ENCODE measurements at regions not wholly inside any gene's neighbourhood (a gene's known extent, or its start where the extent isn't known, plus 50 kb on each side); places are given as distances from the start of the nearest gene placed in this dataset.
"Not testable (repeated sequence)": the region's sequence is repeated elsewhere in the genome, so short reads cannot be mapped to it uniquely, and the experiment has no call there.

- DNase-seq: no peak
Observed at GRCh38 chr2:17191223-17191622, 327.0 kb downstream of the RAD51AP2 start.

- DNase-seq: no peak
Observed at GRCh38 chr2:17190527-17190926, 327.7 kb downstream of the RAD51AP2 start.

DNA sequence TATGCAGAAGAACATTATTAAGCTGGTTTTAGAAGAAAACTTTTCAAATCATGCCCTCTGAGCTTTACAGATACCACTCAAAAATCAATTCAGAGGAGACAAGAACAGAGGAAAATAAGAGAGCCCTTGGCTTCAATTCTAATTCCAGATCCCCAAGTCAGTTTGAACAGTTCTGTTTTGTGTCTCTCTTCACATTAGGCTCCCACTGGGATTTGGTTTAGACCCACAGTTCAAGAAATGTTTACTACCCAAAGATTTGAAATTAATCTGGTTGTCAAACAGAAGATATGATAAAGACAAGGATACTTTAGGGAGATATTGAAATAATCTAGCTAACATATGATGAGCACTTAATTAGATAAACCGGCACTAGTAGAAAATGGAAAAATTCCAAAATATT is 329.5 kb downstream of the RAD51AP2 start:
- no peak for DNase-seq

- DNase-seq: no peak
Observed at GRCh38 chr2:17184512-17184911, 333.7 kb downstream of the RAD51AP2 start.

GRCh38 chr2:17182399-17182798 is 335.8 kb downstream of the RAD51AP2 start:
- no peak for DNase-seq

GRCh38 chr2:17181051-17181752 is 337.0 kb downstream of the RAD51AP2 start:
- no peak for DNase-seq

DNA sequence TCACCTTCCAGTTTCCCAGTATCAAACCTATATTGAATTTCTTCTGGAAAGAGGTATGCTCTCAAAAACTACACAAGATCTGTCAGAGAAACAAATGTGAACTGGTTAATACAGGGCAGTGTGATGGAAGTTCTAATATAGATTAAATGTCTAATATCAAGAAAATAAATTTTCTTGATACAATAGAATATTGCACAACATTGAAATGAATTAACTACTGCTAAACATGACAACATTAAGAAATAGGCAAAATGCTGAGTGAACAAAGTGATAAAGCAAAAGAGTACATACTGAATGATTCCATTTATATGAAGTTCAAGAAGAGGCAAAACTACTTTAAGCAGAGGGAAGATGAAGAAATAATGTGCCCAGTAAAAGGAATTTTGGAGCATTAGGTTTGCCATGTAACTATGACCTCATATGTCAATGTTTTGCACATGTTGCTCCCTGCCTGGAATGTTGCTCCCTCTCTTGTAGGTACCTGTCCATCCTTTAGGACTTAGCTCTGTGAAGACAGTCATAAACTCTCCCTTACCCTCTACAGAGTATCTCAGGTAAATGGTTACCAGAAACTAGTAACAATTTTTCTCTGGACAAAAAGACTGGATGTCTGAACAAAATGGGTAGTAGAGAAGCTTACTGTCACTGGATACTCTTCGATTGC is 339.0 kb downstream of the RAD51AP2 start:
- no peak for DNase-seq

DNA sequence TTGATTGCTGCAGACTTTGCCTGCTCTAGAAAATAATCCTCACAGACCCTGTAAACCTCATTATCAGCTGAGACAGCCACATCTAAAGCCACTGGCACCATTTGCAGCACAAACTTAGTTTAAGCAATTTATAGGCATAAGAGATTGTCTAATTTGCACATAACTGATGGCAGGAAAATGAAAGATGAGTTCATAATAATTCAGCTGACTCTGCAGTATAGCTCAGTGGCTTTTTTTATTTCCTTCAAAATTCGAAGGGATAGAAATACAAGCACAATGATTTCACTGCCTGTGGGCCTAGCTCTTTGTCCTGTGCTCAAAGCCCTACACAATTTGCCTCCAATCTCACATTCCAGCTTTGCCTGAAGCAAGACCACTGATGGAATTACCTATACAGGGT is 341.2 kb downstream of the RAD51AP2 start:
- DNase-seq: no peak

DNA sequence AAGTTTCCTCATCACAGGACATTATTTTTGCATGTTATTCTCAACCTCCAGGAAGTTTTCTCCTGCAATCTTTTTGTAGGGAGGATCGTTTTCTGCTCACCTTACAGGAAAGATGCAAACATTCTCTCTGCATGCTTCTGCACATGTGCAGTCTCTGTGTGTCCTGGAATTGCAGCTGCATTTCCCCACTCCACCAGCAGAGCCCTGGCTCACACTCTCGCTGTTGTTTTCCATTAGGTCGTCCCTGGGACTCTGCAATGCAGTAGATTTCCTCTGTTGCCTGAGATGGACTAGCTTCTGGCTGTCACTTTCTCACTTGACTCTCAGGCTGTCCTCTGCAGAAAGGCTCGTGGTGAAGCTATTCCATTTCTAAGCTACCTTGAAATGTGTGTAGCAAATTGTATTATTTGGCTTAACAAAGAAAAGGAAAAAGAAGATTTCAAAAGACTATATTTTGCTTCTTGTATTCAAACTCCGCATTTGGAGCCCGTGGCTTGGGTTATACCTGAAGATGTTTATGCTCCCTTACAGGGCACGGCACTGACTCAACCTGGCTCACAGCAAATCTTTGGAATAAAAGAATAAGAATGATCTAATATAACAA is 346.7 kb downstream of the RAD51AP2 start:
- DNase-seq: peak; percentile 36

- DNase-seq: peak; percentile 66
Observed at GRCh38 chr2:17166506-17166905, 351.7 kb downstream of the RAD51AP2 start.

DNA sequence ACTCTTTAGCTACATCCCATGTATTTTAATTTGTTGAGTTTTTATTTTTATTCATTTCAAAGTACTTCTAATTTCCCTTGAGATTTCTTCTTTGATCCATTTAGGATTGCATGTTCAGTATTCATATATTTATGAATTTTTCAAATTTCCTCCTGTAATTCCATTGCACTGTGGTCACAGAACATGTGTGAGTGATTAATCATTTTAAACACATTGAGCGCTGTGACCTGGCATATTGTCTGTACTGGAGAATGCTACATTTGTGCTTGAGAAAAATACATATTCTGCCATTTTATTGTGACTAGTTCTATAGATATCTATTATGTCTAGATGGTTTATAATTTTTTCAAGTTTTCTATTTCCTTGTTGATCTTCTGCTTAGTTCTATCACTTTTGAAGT is 353.7 kb downstream of the RAD51AP2 start:
- DNase-seq: peak; percentile 55

- DNase-seq: no peak
Observed at GRCh38 chr2:17163638-17164037, 354.6 kb downstream of the RAD51AP2 start.

DNA sequence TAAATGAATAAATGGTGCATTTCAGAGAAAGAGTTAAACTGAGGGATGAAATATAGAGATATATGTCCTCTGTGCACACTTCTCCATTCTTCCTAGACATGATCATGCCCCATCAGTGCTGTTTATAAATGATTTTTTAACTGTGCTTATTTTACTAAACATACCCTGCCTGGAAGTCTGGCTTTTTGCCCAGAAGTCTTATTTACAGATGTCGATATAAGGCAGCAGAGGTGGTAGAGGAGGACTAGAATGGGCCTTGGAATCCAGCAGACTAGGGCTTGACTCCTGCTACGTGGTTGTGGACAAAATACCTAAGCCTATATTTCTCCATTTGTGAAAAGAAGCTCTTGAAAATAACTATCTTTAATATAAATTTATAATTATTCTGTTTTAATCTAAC is 355.5 kb downstream of the RAD51AP2 start:
- peak; percentile 7 for DNase-seq

DNA sequence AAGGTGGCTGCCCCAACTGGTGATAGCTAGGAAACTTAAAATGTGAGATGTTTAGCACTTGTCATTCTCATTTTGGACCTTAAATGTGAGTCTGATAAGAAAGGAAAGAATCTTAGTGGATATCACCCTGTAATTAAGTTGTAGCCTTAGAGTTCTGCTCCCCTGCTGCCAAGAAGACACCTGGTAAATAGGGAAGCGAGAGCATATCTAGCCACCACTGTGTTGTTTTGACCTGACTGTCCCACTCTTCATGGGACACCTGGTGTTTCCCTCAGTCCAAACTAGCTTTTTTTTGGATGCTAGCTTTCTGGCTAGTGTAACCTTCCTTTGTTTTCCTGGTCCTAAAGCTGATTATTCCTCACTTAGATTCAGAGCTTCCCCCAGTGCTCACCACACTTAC is 357.6 kb downstream of the RAD51AP2 start:
- no peak for DNase-seq

DNA sequence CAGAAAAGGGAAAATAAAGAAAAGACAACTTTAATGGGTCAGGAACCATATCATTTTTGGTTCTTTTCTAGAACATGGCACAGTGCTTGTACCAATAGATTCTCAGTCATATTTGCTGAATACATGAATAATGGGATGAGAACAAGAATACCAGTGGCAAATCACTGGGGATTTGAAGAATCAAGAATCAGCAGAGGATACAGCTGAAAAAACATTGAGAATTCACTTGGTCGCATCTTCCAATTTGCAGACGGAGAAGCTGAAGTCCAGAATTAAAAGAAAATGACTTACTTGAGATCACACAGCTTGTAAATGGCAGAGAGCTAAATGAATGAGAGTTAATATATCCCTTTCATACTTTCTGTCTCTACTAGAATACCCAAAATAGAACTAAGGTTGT is 362.2 kb downstream of the RAD51AP2 start:
- DNase-seq: no peak

- no peak for DNase-seq
Observed at GRCh38 chr2:17149945-17150344, 368.3 kb downstream of the RAD51AP2 start.

DNA sequence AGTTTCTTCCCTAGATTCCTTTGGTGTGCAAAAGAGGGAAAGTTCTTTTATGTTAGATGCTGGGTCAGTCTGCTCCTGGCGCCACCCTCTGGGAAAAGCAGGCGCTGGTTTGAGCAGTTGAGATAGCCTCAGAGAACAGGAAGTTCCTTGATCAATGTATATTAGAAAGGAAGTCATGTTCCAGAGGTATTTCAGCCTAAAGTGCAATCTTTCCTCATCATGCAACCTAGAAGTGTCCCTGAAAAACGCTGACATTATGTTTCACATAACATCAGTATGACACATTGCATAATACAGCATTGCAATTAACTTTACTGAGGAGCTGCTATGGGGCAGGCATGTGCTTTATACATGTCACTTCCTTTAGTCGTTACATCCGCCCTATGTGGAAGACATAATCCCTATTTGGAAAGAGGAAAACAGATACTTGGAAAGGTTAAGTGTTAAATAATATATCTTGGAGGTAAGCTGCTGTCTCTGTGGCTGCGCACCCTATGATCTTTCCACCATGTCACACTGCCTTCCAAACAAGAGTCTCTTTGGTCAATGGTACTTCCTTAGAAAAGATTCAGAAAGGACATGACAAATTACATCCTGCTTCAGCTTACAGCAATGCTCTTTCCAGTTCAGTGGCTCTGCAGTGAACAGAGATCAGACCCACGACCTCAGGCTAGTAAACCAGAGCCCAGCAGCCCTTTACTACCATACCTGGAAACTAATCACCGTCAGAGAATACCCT is 369.7 kb downstream of the RAD51AP2 start:
- peak; percentile 50 for DNase-seq

- no peak for DNase-seq
Observed at GRCh38 chr2:17146358-17146757, 371.9 kb downstream of the RAD51AP2 start.

DNA sequence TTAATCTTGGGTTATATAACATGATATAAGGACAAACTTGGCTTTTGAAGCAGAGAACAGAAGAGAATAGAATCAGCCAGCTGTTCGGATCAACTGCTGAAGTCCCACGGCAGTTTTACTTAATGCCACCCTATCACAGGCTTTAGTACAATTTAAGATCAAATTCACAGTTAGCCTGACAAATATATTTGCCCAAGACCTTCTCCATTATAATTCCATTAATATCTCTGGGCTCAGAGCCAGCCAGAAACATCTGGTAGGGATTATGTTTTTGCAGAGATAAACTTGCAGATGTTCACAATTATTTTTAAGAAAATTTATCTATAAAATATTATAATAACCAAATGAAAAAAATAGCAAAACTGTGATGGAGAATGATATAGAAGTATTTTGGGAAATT is 381.4 kb downstream of the RAD51AP2 start:
- peak; percentile 3 for DNase-seq

GRCh38 chr2:17136231-17136630 is 382.0 kb downstream of the RAD51AP2 start:
- DNase-seq: no peak

DNA sequence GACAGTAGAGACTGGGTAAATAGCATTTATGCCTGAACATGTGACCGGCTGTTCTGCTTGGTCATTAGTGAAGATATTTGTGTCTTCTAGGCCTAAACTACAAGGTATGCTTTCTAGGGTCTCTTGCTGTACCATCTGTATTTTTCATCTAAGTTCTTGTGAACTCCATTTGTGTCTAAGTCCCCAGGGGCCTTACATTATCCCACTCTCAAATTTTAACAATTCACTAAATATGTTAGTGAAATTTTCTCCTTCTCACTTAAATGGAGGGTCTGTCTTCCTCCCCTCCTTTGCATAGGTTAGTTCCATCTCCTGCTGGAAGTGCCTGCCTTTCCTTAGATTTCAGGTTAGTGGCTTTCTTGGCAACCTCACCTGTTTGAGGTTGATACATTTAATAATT is 382.6 kb downstream of the RAD51AP2 start:
- DNase-seq: no peak

DNA sequence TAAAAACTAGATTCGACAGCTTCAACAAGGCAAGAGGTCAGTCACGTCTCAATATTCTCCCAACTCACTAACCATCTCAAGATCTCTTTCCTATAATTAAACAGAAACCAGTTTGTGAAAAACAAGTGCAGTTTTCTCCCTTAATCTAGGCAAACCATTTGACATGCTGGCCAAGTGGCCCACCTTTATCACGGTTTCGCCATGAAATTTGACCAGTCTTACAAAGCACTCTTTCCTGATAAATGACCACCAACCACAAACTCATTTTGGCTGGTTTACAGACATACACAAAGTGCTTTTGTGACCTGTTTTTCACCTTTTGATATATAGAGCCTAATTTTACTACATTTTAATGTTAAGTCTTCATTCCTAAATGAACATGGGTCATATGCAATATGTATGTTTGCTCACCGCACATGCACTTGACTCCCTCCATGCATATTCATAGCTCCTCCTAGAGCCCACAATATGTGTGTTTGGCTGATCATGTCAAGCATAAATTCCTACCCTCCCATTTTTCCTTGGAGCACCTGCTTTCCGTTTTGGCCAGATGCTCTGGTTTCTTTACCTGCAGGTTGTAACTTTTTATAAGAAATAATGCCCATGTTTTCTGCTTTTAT is 385.1 kb downstream of the RAD51AP2 start:
- DNase-seq: no peak

DNA sequence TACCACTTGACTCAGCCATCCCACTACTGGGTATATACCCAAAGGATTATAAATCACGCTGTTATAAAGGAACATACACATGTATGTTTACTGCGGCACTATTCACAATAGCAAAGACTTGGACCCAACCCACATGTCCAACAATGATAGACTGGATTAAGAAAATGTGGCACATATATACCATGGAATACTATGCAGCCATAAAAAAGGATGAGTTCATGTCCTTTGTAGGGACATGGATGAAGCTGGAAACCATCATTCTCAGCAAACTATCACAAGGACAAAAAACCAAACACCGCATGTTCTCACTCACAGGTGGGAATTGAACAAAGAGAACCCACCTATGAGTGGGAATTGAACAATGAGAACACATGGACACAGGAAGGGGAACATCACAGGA is 387.6 kb downstream of the RAD51AP2 start:
- DNase-seq: not testable (repeated sequence)
